HepG2 (cell line): ENCODE measurements at regions not wholly inside any gene's neighbourhood (a gene's known extent, or its start where the extent isn't known, plus 50 kb on each side); places are given as distances from the start of the nearest gene placed in this dataset.

ENCODE experiments used
- ATAC-seq: fragments of 200-7000 bp; cut with Tn5 transposase; 3 replicates; pipeline ENCODE4 v1.9.1; 2020; ENCODE audit warnings: mild to moderate bottlenecking, moderate library complexity
- BruUV-seq: library from RNA; stranded (reverse); fragments of 400-500 nt; replicated peaks from 2 replicates; lab custom pipeline; 2021; lab: Mats Ljungman, UMichigan
- CTCF ChIA-PET: fragments of 300-600 bp; formaldehyde crosslinking; extraction: SDS; loops from one replicate; lab custom pipeline; 2021; ENCODE audit warnings: low total read pairs, inconsistent platforms, low intra/inter-chr PET ratio; lab: Yijun Ruan, JAX
- POLR2A ChIA-PET: fragments of 350-600 bp; sonication (Branson Sonifier 250); formaldehyde crosslinking; loops from one replicate; lab custom pipeline; 2020; ENCODE audit warnings: antibody characterized with exemption, inconsistent platforms; lab: Yijun Ruan, JAX
- DNase-seq: peaks from one replicate; pipeline ENCODE4 v3.0.0-alpha.2; 2015; ENCODE audit warnings: low spot score
- FAIRE-seq: peaks from 3 replicates; lab custom pipeline; 2011; peaks lifted over from hg19 to GRCh38; lab: Jason Lieb, UNC
- H2AFZ ChIP-seq: one replicate; pipeline ENCODE4 v1.6.1; 2011; ENCODE audit warnings: low read length, inconsistent platforms
- H3K27ac ChIP-seq: fragments of 300-600 bp; 3 replicates; pipeline ENCODE4 v1.8.0; 2011; ENCODE audit warnings: mixed run types, mild to moderate bottlenecking, mixed read lengths, low read length, inconsistent platforms; ENCODE audit not compliant: insufficient read depth; ENCODE audit errors: extremely low read length
- H3K27me3 ChIP-seq, 2 experiments: fragments of 200-600 bp in 1 of 2; 2 replicates in 1 of 2; 3 replicates in 1 of 2; pipeline versions ENCODE4 v1.6.0 to v1.8.0; 2011; ENCODE audit warnings: low read length in 2 of 2, mild to moderate bottlenecking in 2 of 2, moderate library complexity in 2 of 2, inconsistent platforms in 1 of 2; ENCODE audit not compliant: insufficient read depth in 2 of 2, control insufficient read depth in 1 of 2
- H3K36me3 ChIP-seq, 2 experiments: fragments of 200-600 bp in 1 of 2; replicated peaks in 1 of 2; 2 replicates in 1 of 2; 3 replicates in 1 of 2; pipeline versions ENCODE4 v1.5.1 to v1.8.0; 2011; ENCODE audit warnings: low read length in 2 of 2, inconsistent platforms in 1 of 2; ENCODE audit not compliant: insufficient read depth in 2 of 2, control insufficient read depth in 1 of 2
- H3K4me1 ChIP-seq: 2 replicates; pipeline ENCODE4 v1.5.1; 2012; ENCODE audit warnings: low read length, inconsistent platforms; ENCODE audit not compliant: insufficient read depth
- H3K4me2 ChIP-seq: 2 replicates; pipeline ENCODE4 v1.6.0; 2011; ENCODE audit warnings: low read depth, low read length, inconsistent platforms
- H3K4me3 ChIP-seq, 3 experiments: fragments of 200-600 bp in 1 of 3; sonication (generic), shearing (Covaris generic) in 1 of 3; replicated peaks in 1 of 3; 2 replicates each; pipeline ENCODE4 v1.5.1; 2011 to 2016; ENCODE audit warnings: low read length in 3 of 3, inconsistent platforms in 2 of 3, low read depth in 2 of 3, mild to moderate bottlenecking in 2 of 3, control low read depth in 1 of 3, mixed read lengths in 1 of 3; ENCODE audit not compliant: insufficient read depth in 1 of 3
- H3K79me2 ChIP-seq: one replicate; pipeline ENCODE4 v1.6.1; 2011; ENCODE audit warnings: low read length, inconsistent platforms; ENCODE audit not compliant: insufficient read depth
- H3K9ac ChIP-seq: 2 replicates; pipeline ENCODE4 v1.6.0; 2011; ENCODE audit warnings: mild to moderate bottlenecking, low read depth, low read length, inconsistent platforms; ENCODE audit not compliant: insufficient read depth
- H3K9me3 ChIP-seq: 2 replicates; pipeline ENCODE4 v1.5.1; 2012; ENCODE audit warnings: mild to moderate bottlenecking, low read length
- H4K20me1 ChIP-seq: 2 replicates; pipeline ENCODE4 v1.6.0; 2011; ENCODE audit warnings: inconsistent platforms, mild to moderate bottlenecking, low read length, moderate library complexity; ENCODE audit not compliant: insufficient read depth
- ATM ChIP-seq: fragments of 450-650 bp; IDR thresholded peaks from 2 replicates; pipeline ENCODE4 v1.7.1; 2017; ENCODE audit warnings: mild to moderate bottlenecking, borderline replicate concordance
- IKZF4 ChIP-seq: sonication (generic); formaldehyde crosslinking; IDR thresholded peaks from 2 replicates; pipeline ENCODE4 v1.5.1; 2020; ENCODE audit warnings: borderline replicate concordance, mild to moderate bottlenecking, low read depth, missing genetic modification reagents; ENCODE audit errors: not compliant biosample characterization
- NKX3-1 ChIP-seq: sonication (generic); formaldehyde crosslinking; IDR thresholded peaks from 2 replicates; pipeline ENCODE4 v1.5.0; 2020; ENCODE audit warnings: missing genetic modification reagents
- NRL ChIP-seq: sonication (generic); formaldehyde crosslinking; IDR thresholded peaks from 2 replicates; pipeline ENCODE4 v1.5.0; 2020; ENCODE audit warnings: missing genetic modification reagents, mild to moderate bottlenecking, moderate library complexity, borderline replicate concordance
- TCF7L2 ChIP-seq: IDR thresholded peaks from 2 replicates; pipeline ENCODE4 v1.6.1; 2011; ENCODE audit warnings: mild to moderate bottlenecking, low read depth, low read length, moderate library complexity
- ZNF33B ChIP-seq: sonication (generic); formaldehyde crosslinking; IDR thresholded peaks from 2 replicates; pipeline ENCODE4 v1.5.1; 2020; ENCODE audit warnings: mild to moderate bottlenecking, missing genetic modification reagents
- ZNF609 ChIP-seq: sonication (generic); formaldehyde crosslinking; IDR thresholded peaks from 2 replicates; pipeline ENCODE4 v1.4.0; 2020; ENCODE audit warnings: mild to moderate bottlenecking, missing genetic modification reagents, borderline replicate concordance
- ZNF614 ChIP-seq: IDR thresholded peaks from 2 replicates; pipeline ENCODE4 v1.6.1; 2018; ENCODE audit warnings: missing biosample characterization, missing genetic modification reagents, inconsistent platforms, borderline replicate concordance
- in situ Hi-C: cut with HindIII; loops from 2 replicates; pipeline ENCODE4 v1.10.0; 2017; ENCODE audit warnings: low pct_unique_long_range_greater_than_20kb; ENCODE audit not compliant: extremely low pct_ligation_motif_present
- intact Hi-C: fragments of 100-400 bp; cut with micrococcal nuclease; formaldehyde crosslinking; loops from one replicate; pipeline ENCODE4 v1.10.0; 2022; ENCODE audit not compliant: unreplicated experiment
- TF ChIP-seq, protein P1 (sequence below), 2 experiments: sonication (generic) in 1 of 2; formaldehyde crosslinking in 1 of 2; IDR thresholded peaks; 2 replicates each; pipeline versions ENCODE4 v1.5.1 to v1.6.1; 2011 to 2020; ENCODE audit warnings: borderline replicate concordance in 1 of 2, low read depth in 1 of 2, low read length in 1 of 2, mild to moderate bottlenecking in 1 of 2, missing genetic modification reagents in 1 of 2, moderate library complexity in 1 of 2
- TF ChIP-seq, protein P2 (sequence below): sonication (generic); formaldehyde crosslinking; IDR thresholded peaks from 2 replicates; pipeline ENCODE4 v1.5.1; 2020; ENCODE audit warnings: missing genetic modification reagents, mild to moderate bottlenecking, borderline replicate concordance
- TF ChIP-seq, protein P3 (sequence below): sonication (generic); formaldehyde crosslinking; conservative IDR thresholded peaks from 2 replicates; pipeline ENCODE4 v1.4.0; 2020; ENCODE audit warnings: missing genetic modification reagents

- TF ChIP-seq, protein P1, sequence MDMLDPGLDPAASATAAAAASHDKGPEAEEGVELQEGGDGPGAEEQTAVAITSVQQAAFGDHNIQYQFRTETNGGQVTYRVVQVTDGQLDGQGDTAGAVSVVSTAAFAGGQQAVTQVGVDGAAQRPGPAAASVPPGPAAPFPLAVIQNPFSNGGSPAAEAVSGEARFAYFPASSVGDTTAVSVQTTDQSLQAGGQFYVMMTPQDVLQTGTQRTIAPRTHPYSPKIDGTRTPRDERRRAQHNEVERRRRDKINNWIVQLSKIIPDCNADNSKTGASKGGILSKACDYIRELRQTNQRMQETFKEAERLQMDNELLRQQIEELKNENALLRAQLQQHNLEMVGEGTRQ (IDR thresholded peaks at IDR 0.05; ENCODE audit: low read depth, low read length): no peak
- TF ChIP-seq, protein P1 (CRISPR knock-in tag; IDR thresholded peaks at IDR 0.05; ENCODE audit: borderline replicate concordance): no peak
- no peak for TF ChIP-seq IKZF4 (CRISPR knock-in tag)
- no peak for TF ChIP-seq ATM
These were observed 325.6 kb downstream of the TTLL7 start (continued) for GRCh38 chr1:83673312-83673711.

GRCh38 chr1:83671586-83671985 is 327.3 kb downstream of the TTLL7 start:
- no peaks in the 10 kb centered on the region for H3K4me1 ChIP-seq
- H3K27ac ChIP-seq: no peak overlapping the region
- ChIA-PET CTCF (no interaction called here), POLR2A (no interaction called here)
- ATAC-seq (no peak), DNase-seq (no peak), FAIRE-seq (no peak)
- no peaks in the 10 kb centered on the region for H4K20me1 ChIP-seq
- H2AFZ ChIP-seq: no peak overlapping the region
- H3K4me3 ChIP-seq: no peak overlapping the region
- H3K36me3 ChIP-seq: no peaks in the 10 kb centered on the region
- intact Hi-C loops: no loop called here
- H3K4me2 ChIP-seq: no peak overlapping the region
- H3K79me2 ChIP-seq: no peaks in the 10 kb centered on the region
- no TSS peak for BruUV-seq
- peaks cover 67% of the 10 kb centered on the region for H3K9me3 ChIP-seq
- no peaks in the 10 kb centered on the region for H3K27me3 ChIP-seq
- in situ Hi-C loops: no loop called here
- no peak overlapping the region for H3K9ac ChIP-seq
- no peak for TF ChIP-seq ZNF609 (CRISPR knock-in tag)
- no peak for TF ChIP-seq TCF7L2
- TF ChIP-seq, protein P2, sequence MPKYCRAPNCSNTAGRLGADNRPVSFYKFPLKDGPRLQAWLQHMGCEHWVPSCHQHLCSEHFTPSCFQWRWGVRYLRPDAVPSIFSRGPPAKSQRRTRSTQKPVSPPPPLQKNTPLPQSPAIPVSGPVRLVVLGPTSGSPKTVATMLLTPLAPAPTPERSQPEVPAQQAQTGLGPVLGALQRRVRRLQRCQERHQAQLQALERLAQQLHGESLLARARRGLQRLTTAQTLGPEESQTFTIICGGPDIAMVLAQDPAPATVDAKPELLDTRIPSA (CRISPR knock-in tag): no peak
- no peak for TF ChIP-seq ZNF33B
- TF ChIP-seq NRL (CRISPR knock-in tag): no peak
- TF ChIP-seq ZNF614 (CRISPR knock-in tag): no peak
- TF ChIP-seq, protein P3, sequence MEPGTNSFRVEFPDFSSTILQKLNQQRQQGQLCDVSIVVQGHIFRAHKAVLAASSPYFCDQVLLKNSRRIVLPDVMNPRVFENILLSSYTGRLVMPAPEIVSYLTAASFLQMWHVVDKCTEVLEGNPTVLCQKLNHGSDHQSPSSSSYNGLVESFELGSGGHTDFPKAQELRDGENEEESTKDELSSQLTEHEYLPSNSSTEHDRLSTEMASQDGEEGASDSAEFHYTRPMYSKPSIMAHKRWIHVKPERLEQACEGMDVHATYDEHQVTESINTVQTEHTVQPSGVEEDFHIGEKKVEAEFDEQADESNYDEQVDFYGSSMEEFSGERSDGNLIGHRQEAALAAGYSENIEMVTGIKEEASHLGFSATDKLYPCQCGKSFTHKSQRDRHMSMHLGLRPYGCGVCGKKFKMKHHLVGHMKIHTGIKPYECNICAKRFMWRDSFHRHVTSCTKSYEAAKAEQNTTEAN: no peak
- no peak for TF ChIP-seq NKX3-1 (CRISPR knock-in tag)
